ENCODE measurements at regions not wholly inside any gene's neighbourhood (a gene's known extent, or its start where the extent isn't known, plus 50 kb on each side); places are given as distances from the start of the nearest gene placed in this dataset.

- Histone ChIP-seq H3K27ac (ENCODE audit: low read depth, low read length, poor library complexity, severe bottlenecking) (no peak overlapping the region), H4K20me1 (ENCODE audit: insufficient read depth, low read length) (no peaks in the 10 kb centered on the region), H2AFZ (ENCODE audit: low read length) (no peak overlapping the region), H3K4me3 (ENCODE audit: low read depth, low read length, poor library complexity, severe bottlenecking) (no peak overlapping the region), H3K4me2 (ENCODE audit: low read length) (no peak overlapping the region), H3K79me2 (ENCODE audit: insufficient read depth, low read depth, low read length) (no peaks in the 10 kb centered on the region), H3K4me1 (ENCODE audit: insufficient read depth, low read length, poor library complexity, severe bottlenecking) (no peaks in the 10 kb centered on the region), H3K9me3 (ENCODE audit: low read length) (peaks cover 3% of the 10 kb centered on the region; the same call in 1 of the 2 replicates), H3K36me3 (ENCODE audit: insufficient read depth, low read length) (no peaks in the 10 kb centered on the region), H3K9me2 (ENCODE audit: insufficient read depth, low read length) (no peaks in the 10 kb centered on the region)
- no peak for DNase-seq (ENCODE audit: low spot score)
- POLR2A ChIA-PET, result no interaction called here
- intact Hi-C loops (cut with micrococcal nuclease; ENCODE audit: unreplicated experiment), result no loop called here
- TF ChIP-seq, protein P1, sequence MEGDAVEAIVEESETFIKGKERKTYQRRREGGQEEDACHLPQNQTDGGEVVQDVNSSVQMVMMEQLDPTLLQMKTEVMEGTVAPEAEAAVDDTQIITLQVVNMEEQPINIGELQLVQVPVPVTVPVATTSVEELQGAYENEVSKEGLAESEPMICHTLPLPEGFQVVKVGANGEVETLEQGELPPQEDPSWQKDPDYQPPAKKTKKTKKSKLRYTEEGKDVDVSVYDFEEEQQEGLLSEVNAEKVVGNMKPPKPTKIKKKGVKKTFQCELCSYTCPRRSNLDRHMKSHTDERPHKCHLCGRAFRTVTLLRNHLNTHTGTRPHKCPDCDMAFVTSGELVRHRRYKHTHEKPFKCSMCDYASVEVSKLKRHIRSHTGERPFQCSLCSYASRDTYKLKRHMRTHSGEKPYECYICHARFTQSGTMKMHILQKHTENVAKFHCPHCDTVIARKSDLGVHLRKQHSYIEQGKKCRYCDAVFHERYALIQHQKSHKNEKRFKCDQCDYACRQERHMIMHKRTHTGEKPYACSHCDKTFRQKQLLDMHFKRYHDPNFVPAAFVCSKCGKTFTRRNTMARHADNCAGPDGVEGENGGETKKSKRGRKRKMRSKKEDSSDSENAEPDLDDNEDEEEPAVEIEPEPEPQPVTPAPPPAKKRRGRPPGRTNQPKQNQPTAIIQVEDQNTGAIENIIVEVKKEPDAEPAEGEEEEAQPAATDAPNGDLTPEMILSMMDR (conservative IDR thresholded peaks at IDR 0.05; ENCODE audit: low read length), result no peak
- TF ChIP-seq EZH2phosphoT487 (IDR thresholded peaks at IDR 0.05; ENCODE audit: borderline replicate concordance, low read depth, low read length), result no peak
- no TSS peak for BruUV-seq (replicated peaks)
- CTCF ChIA-PET (ENCODE audit: unreplicated experiment), result no interaction called here
Measured at GRCh38 chr7:4434306-4434705, 247.8 kb upstream of the FOXK1 start.

GRCh38 chr7:4436361-4436895 is 245.7 kb upstream of the FOXK1 start:
- no TSS peak for BruUV-seq (replicated peaks)
- TF ChIP-seq EZH2phosphoT487 (IDR thresholded peaks at IDR 0.05; ENCODE audit: borderline replicate concordance, low read depth, low read length), result no peak
- TF ChIP-seq, protein P1 (conservative IDR thresholded peaks at IDR 0.05; ENCODE audit: low read length), result no peak
- Histone ChIP-seq H3K9me3 (ENCODE audit: low read length) (no peaks in the 10 kb centered on the region), H2AFZ (ENCODE audit: low read length) (no peak overlapping the region), H3K36me3 (ENCODE audit: insufficient read depth, low read length) (no peaks in the 10 kb centered on the region), H3K4me3 (ENCODE audit: low read depth, low read length, poor library complexity, severe bottlenecking) (no peak overlapping the region), H3K27ac (ENCODE audit: low read depth, low read length, poor library complexity, severe bottlenecking) (no peak overlapping the region), H3K9me2 (ENCODE audit: insufficient read depth, low read length) (no peaks in the 10 kb centered on the region), H4K20me1 (ENCODE audit: insufficient read depth, low read length) (no peaks in the 10 kb centered on the region), H3K79me2 (ENCODE audit: insufficient read depth, low read depth, low read length) (no peaks in the 10 kb centered on the region), H3K4me1 (ENCODE audit: insufficient read depth, low read length, poor library complexity, severe bottlenecking) (no peaks in the 10 kb centered on the region), H3K4me2 (ENCODE audit: low read length) (no peak overlapping the region)
- CTCF ChIA-PET (ENCODE audit: unreplicated experiment), result no interaction called here
- intact Hi-C loops (cut with micrococcal nuclease; ENCODE audit: unreplicated experiment), result no loop called here
- no peak for DNase-seq (ENCODE audit: low spot score)
- POLR2A ChIA-PET, result no interaction called here

DNA sequence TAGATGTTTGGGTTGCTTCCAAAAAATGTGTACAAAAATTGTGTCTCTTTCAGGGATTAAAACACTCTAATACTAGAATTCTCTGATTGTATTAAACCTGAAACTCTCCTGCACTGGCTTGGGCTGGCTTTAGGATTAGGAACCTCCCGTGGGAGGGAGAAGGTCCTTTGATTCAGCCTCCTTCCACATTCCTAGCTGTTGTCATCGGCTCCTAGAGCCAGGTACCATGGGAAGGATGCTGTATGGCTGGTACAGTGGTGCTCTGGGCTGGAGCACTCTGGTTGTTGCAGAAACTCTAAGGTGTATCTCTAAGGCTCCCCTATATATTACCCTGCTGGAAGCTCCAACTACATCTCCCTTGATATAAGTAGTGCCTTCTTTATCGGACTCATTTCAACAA is 245.2 kb upstream of the FOXK1 start:
- TF ChIP-seq EZH2phosphoT487 (IDR thresholded peaks at IDR 0.05; ENCODE audit: borderline replicate concordance, low read depth, low read length), result no peak
- TF ChIP-seq, protein P1 (conservative IDR thresholded peaks at IDR 0.05; ENCODE audit: low read length), result no peak
- ChIA-PET CTCF (ENCODE audit: unreplicated experiment) (no interaction called here), POLR2A (no interaction called here)
- Histone ChIP-seq H3K4me2 (ENCODE audit: low read length) (no peak overlapping the region), H3K4me1 (ENCODE audit: insufficient read depth, low read length, poor library complexity, severe bottlenecking) (no peaks in the 10 kb centered on the region), H3K79me2 (ENCODE audit: insufficient read depth, low read depth, low read length) (no peaks in the 10 kb centered on the region), H3K4me3 (ENCODE audit: low read depth, low read length, poor library complexity, severe bottlenecking) (no peak overlapping the region), H3K27ac (ENCODE audit: low read depth, low read length, poor library complexity, severe bottlenecking) (no peak overlapping the region), H3K9me3 (ENCODE audit: low read length) (no peaks in the 10 kb centered on the region), H3K36me3 (ENCODE audit: insufficient read depth, low read length) (no peaks in the 10 kb centered on the region), H3K9me2 (ENCODE audit: insufficient read depth, low read length) (no peaks in the 10 kb centered on the region), H2AFZ (ENCODE audit: low read length) (no peak overlapping the region), H4K20me1 (ENCODE audit: insufficient read depth, low read length) (no peaks in the 10 kb centered on the region)
- no TSS peak for BruUV-seq (replicated peaks)
- no peak for DNase-seq (ENCODE audit: low spot score)
- intact Hi-C loops (cut with micrococcal nuclease; ENCODE audit: unreplicated experiment), result no loop called here
